ENCODE measurements at regions not wholly inside any gene's neighbourhood (a gene's known extent, or its start where the extent isn't known, plus 50 kb on each side); places are given as distances from the start of the nearest gene placed in this dataset.

GRCh38 chr20:56805313-56805712 lies 176.2 kb downstream of the TFAP2C start:
- DNase-seq = no peak

GRCh38 chr20:56805966-56806365 lies 176.9 kb downstream of the TFAP2C start:
- no peak for DNase-seq

GRCh38 chr20:56806952-56807517 lies 177.9 kb downstream of the TFAP2C start:
- no peak for DNase-seq

- no peak for DNase-seq
Measured at GRCh38 chr20:56808117-56808725, 179.1 kb downstream of the TFAP2C start.

GRCh38 chr20:56808732-56809131 lies 179.6 kb downstream of the TFAP2C start:
- DNase-seq = no peak

- no peak for DNase-seq
Measured at GRCh38 chr20:56809668-56810067, 180.6 kb downstream of the TFAP2C start.

- no peak for DNase-seq
Measured at GRCh38 chr20:56810141-56810540, 181.0 kb downstream of the TFAP2C start.

- no peak for DNase-seq
Measured at GRCh38 chr20:56815796-56816195, 186.7 kb downstream of the TFAP2C start.

- no peak for DNase-seq
Measured at GRCh38 chr20:56816349-56816748, 187.2 kb downstream of the TFAP2C start.

GRCh38 chr20:56817780-56818675 lies 188.9 kb downstream of the TFAP2C start:
- DNase-seq = no peak

- no peak for DNase-seq
Measured at GRCh38 chr20:56820984-56821383, 191.9 kb downstream of the TFAP2C start.

- no peak for DNase-seq
Measured at GRCh38 chr20:56826306-56826704, 197.2 kb downstream of the TFAP2C start.

GRCh38 chr20:56826705-56827665 lies 197.9 kb downstream of the TFAP2C start:
- no peak for DNase-seq

GRCh38 chr20:56827763-56828162 lies 198.7 kb downstream of the TFAP2C start:
- no peak for DNase-seq

- no peak for DNase-seq
Measured at GRCh38 chr20:56828402-56828801, 199.3 kb downstream of the TFAP2C start.

- DNase-seq = no peak
Measured at GRCh38 chr20:56829788-56830385, 200.8 kb downstream of the TFAP2C start.

- no peak for DNase-seq
Measured at GRCh38 chr20:56831795-56832194, 202.7 kb downstream of the TFAP2C start.

- DNase-seq = no peak
Measured at GRCh38 chr20:56833427-56833826, 204.3 kb downstream of the TFAP2C start.

GRCh38 chr20:56835829-56836550 lies 206.9 kb downstream of the TFAP2C start:
- DNase-seq = no peak

- DNase-seq = no peak
Measured at GRCh38 chr20:56839222-56839621, 210.1 kb downstream of the TFAP2C start.

- DNase-seq = no peak
Measured at GRCh38 chr20:56839786-56840185, 210.7 kb downstream of the TFAP2C start.

Measured in activated CD8-positive, alpha-beta memory T cell treated with anti-CD3 and anti-CD28 coated beads, Interleukin-2, amount 50 U/mL, for 48 hours (primary cell).